Fibroblast of lung (primary cell): ENCODE measurements at regions not wholly inside any gene's neighbourhood (a gene's known extent, or its start where the extent isn't known, plus 50 kb on each side); places are given as distances from the start of the nearest gene placed in this dataset.

Source experiments
- DNase-seq, 2 donors: peaks; one replicate each; pipeline versions ENCODE4 v3.0.0 to v3.0.0-alpha.2; 2010; ENCODE audit warnings: low read depth in 2 of 2
- H2AFZ ChIP-seq: 2 replicates; pipeline ENCODE4 v1.5.1; 2012; ENCODE audit warnings: low read length, control low read depth, inconsistent platforms
- H3K27ac ChIP-seq: 2 replicates; pipeline ENCODE4 v1.5.1; 2011; ENCODE audit warnings: low read length, control low read depth; ENCODE audit not compliant: insufficient read depth
- H3K27me3 ChIP-seq: 2 replicates; pipeline ENCODE4 v1.5.1; 2011; ENCODE audit warnings: mild to moderate bottlenecking, low read length; ENCODE audit not compliant: control insufficient read depth, insufficient read depth
- H3K36me3 ChIP-seq: 2 replicates; pipeline ENCODE4 v1.5.1; 2011; ENCODE audit warnings: low read length; ENCODE audit not compliant: control insufficient read depth, insufficient read depth
- H3K4me1 ChIP-seq: 2 replicates; pipeline ENCODE4 v1.5.1; 2011; ENCODE audit warnings: low read length; ENCODE audit not compliant: control insufficient read depth, insufficient read depth; ENCODE audit errors: extremely low read depth
- H3K4me2 ChIP-seq: 2 replicates; pipeline ENCODE4 v1.5.1; 2011; ENCODE audit warnings: low read length, control low read depth; ENCODE audit not compliant: insufficient read depth; ENCODE audit errors: extremely low read depth
- H3K4me3 ChIP-seq, 4 experiments: fragments of 200-600 bp in 1 of 4; sonication (generic) in 1 of 4; replicated peaks in 1 of 4; 2 replicates each; pipeline ENCODE4 v1.5.1; 2011 to 2016; ENCODE audit warnings: low read length in 4 of 4, low read depth in 3 of 4, mild to moderate bottlenecking in 3 of 4, control low read depth in 2 of 4, inconsistent platforms in 1 of 4, mixed read lengths in 1 of 4; ENCODE audit not compliant: insufficient read depth in 1 of 4; ENCODE audit errors: control extremely low read depth in 1 of 4
- H3K79me2 ChIP-seq: 2 replicates; pipeline ENCODE4 v1.5.1; 2012; ENCODE audit warnings: mild to moderate bottlenecking, low read length, inconsistent platforms; ENCODE audit not compliant: control insufficient read depth, insufficient read depth
- H3K9ac ChIP-seq: 2 replicates; pipeline ENCODE4 v1.5.1; 2011; ENCODE audit warnings: mild to moderate bottlenecking, low read length, control low read depth; ENCODE audit not compliant: insufficient read depth
- H3K9me3 ChIP-seq: 2 replicates; pipeline ENCODE4 v1.5.1; 2012; ENCODE audit warnings: low read depth, low read length; ENCODE audit not compliant: control insufficient read depth, insufficient read depth
- H4K20me1 ChIP-seq: 2 replicates; pipeline ENCODE4 v1.5.1; 2011; ENCODE audit warnings: low read length; ENCODE audit not compliant: control insufficient read depth, insufficient read depth; ENCODE audit errors: extremely low read depth
- CTCF ChIP-seq, 2 donors: IDR thresholded peaks in 1 of 2; conservative IDR thresholded peaks in 1 of 2; 1 replicate in 1 of 2; 2 replicates in 1 of 2; pipeline ENCODE4 v1.5.1; 2011 to 2012; ENCODE audit warnings: low read length in 2 of 2, control low read depth in 1 of 2, inconsistent platforms in 1 of 2, low read depth in 1 of 2, mild to moderate bottlenecking in 1 of 2
- EZH2 ChIP-seq: IDR thresholded peaks from 2 replicates; pipeline ENCODE4 v1.5.1; 2012; ENCODE audit warnings: low read length, control low read depth, mild to moderate bottlenecking; ENCODE audit errors: missing control alignments

- H3K9ac ChIP-seq: no peak overlapping the region
- H3K27me3 ChIP-seq: no peaks in the 10 kb centered on the region
- TF ChIP-seq EZH2: no peak
- no peak for TF ChIP-seq CTCF (conservative IDR thresholded peaks at IDR 0.05 in 1 of 2, IDR thresholded peaks at IDR 0.05 in 1 of 2; ENCODE audit: low read depth in 1 of 2, low read length in 2 of 2)
- no peak overlapping the region for H3K4me2 ChIP-seq
- no peak for DNase-seq
- H3K27ac ChIP-seq: no peak overlapping the region
- no peak overlapping the region for H3K4me3 ChIP-seq
- H3K36me3 ChIP-seq: no peaks in the 10 kb centered on the region
- H3K79me2 ChIP-seq: no peaks in the 10 kb centered on the region
- H3K4me1 ChIP-seq: no peaks in the 10 kb centered on the region
- no peaks in the 10 kb centered on the region for H3K9me3 ChIP-seq
- H2AFZ ChIP-seq: no peak overlapping the region
- H4K20me1 ChIP-seq: no peaks in the 10 kb centered on the region
These were observed 466.0 kb downstream of the GJA1 start for GRCh38 chr6:121901432-121901831.

DNA sequence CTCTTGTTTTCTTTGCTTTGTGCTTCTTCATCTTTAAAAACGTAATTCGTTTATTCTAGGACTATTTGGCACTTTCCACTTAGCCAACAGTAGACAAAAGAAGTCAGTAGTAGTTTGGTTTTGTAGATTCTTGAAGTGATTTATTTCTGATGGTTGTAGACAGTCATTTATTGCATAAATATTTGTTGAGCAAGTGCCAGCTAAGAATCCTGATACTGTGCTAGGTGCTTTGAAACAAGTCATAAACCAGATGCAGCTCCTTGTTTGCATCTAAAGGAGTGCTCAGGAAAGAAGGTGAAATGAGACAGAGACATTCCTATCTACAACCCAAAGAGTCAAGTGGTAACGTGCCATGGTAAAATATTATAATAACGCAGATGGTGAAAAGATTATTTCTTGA is 469.1 kb downstream of the GJA1 start:
- H3K4me2 ChIP-seq: no peak overlapping the region
- no peak for DNase-seq
- H3K4me3 ChIP-seq: no peak overlapping the region
- no peaks in the 10 kb centered on the region for H3K79me2 ChIP-seq
- H3K27ac ChIP-seq: no peak overlapping the region
- H2AFZ ChIP-seq: no peak overlapping the region
- no peaks in the 10 kb centered on the region for H3K9me3 ChIP-seq
- H3K27me3 ChIP-seq: no peaks in the 10 kb centered on the region
- H3K36me3 ChIP-seq: no peaks in the 10 kb centered on the region
- H4K20me1 ChIP-seq: no peaks in the 10 kb centered on the region
- no peaks in the 10 kb centered on the region for H3K4me1 ChIP-seq
- TF ChIP-seq CTCF (conservative IDR thresholded peaks at IDR 0.05 in 1 of 2, IDR thresholded peaks at IDR 0.05 in 1 of 2; ENCODE audit: low read depth in 1 of 2, low read length in 2 of 2): no peak
- TF ChIP-seq EZH2: no peak
- no peak overlapping the region for H3K9ac ChIP-seq

DNA sequence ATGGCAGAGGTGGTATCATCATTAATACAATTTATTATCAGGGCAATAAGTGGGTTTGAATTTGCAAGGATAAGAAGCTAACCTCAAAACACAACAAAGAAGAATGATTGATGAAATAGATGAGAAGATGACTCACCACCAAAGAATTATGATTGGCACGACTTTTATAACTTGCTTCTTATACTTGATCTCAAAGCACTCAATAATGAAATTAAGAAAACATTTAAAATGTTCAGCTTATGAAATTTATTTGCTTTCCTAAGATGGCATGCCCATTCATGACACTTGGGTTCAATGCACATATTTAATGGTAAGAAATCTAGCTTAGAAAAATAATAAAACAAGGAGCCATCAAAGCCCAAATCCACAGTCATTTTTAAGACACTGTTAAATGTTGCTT is 477.5 kb downstream of the GJA1 start:
- Histone ChIP-seq H3K9ac (no peak overlapping the region), H3K36me3 (no peaks in the 10 kb centered on the region), H3K27ac (no peak overlapping the region), H3K4me2 (no peak overlapping the region), H3K4me3 (no peak overlapping the region), H2AFZ (no peak overlapping the region), H3K9me3 (no peaks in the 10 kb centered on the region), H4K20me1 (no peaks in the 10 kb centered on the region), H3K79me2 (no peaks in the 10 kb centered on the region), H3K27me3 (no peaks in the 10 kb centered on the region), H3K4me1 (no peaks in the 10 kb centered on the region)
- DNase-seq: peak in 1 of 2 donors; percentile 26
- TF ChIP-seq CTCF (conservative IDR thresholded peaks at IDR 0.05 in 1 of 2, IDR thresholded peaks at IDR 0.05 in 1 of 2; ENCODE audit: low read depth in 1 of 2, low read length in 2 of 2) (no peak), EZH2 (no peak)
